H9 (cell line): ENCODE measurements at regions not wholly inside any gene's neighbourhood (a gene's known extent, or its start where the extent isn't known, plus 50 kb on each side); places are given as distances from the start of the nearest gene placed in this dataset.

ENCODE experiments used
- DNase-seq: peaks from one replicate; pipeline ENCODE4 v3.0.0-alpha.2; 2017
- H2AFZ ChIP-seq: one replicate; pipeline ENCODE4 v1.6.1; 2013; ENCODE audit warnings: mild to moderate bottlenecking, low read length, control low read depth, moderate library complexity
- H2AK5ac ChIP-seq: 2 replicates; pipeline ENCODE4 v1.6.1; 2013; ENCODE audit warnings: low read length, control low read depth, mixed read lengths; ENCODE audit not compliant: insufficient read length
- H2BK120ac ChIP-seq: one replicate; pipeline ENCODE4 v1.6.1; 2013; ENCODE audit warnings: low read depth, mild to moderate bottlenecking, low read length, control low read depth, inconsistent platforms; ENCODE audit not compliant: poor library complexity, severe bottlenecking
- H2BK12ac ChIP-seq: 2 replicates; pipeline ENCODE4 v1.6.1; 2013; ENCODE audit warnings: low read length, control low read depth, mixed read lengths, low read depth; ENCODE audit not compliant: insufficient read length
- H2BK15ac ChIP-seq: 2 replicates; pipeline ENCODE4 v1.6.1; 2013; ENCODE audit warnings: low read depth, low read length, control low read depth
- H2BK20ac ChIP-seq: one replicate; pipeline ENCODE4 v1.6.1; 2013; ENCODE audit warnings: low read depth, mild to moderate bottlenecking, low read length, control low read depth, inconsistent platforms; ENCODE audit not compliant: poor library complexity, severe bottlenecking
- H2BK5ac ChIP-seq: 2 replicates; pipeline ENCODE4 v1.6.1; 2013; ENCODE audit warnings: low read length, control low read depth, mixed read lengths; ENCODE audit not compliant: insufficient read length
- H3K14ac ChIP-seq: 2 replicates; pipeline ENCODE4 v1.6.1; 2013; ENCODE audit warnings: low read length, control low read depth; ENCODE audit not compliant: insufficient read depth
- H3K18ac ChIP-seq: 2 replicates; pipeline ENCODE4 v1.6.1; 2013; ENCODE audit warnings: low read depth, mild to moderate bottlenecking, mixed read lengths, low read length, control low read depth; ENCODE audit not compliant: insufficient read length
- H3K23ac ChIP-seq: 2 replicates; pipeline ENCODE4 v1.6.1; 2013; ENCODE audit warnings: low read length, control low read depth, mixed read lengths, low read depth; ENCODE audit not compliant: insufficient read length
- H3K23me2 ChIP-seq: 2 replicates; pipeline ENCODE4 v1.6.1; 2013; ENCODE audit warnings: low read depth, mild to moderate bottlenecking, mixed read lengths, low read length, control low read depth; ENCODE audit not compliant: insufficient read length, poor library complexity, severe bottlenecking
- H3K27ac ChIP-seq: 2 replicates; pipeline ENCODE4 v1.5.1; 2013; ENCODE audit warnings: low read length, control low read depth, mixed read lengths, low read depth; ENCODE audit not compliant: insufficient read length
- H3K27me3 ChIP-seq: 2 replicates; pipeline ENCODE4 v1.6.1; 2013; ENCODE audit warnings: low read length, control low read depth, inconsistent platforms; ENCODE audit not compliant: insufficient read depth
- H3K4ac ChIP-seq: 2 replicates; pipeline ENCODE4 v1.6.1; 2013; ENCODE audit warnings: low read depth, mild to moderate bottlenecking, control low read depth, inconsistent platforms, low read length, moderate library complexity
- H3K4me1 ChIP-seq: 2 replicates; pipeline ENCODE4 v1.6.1; 2013; ENCODE audit warnings: low read length, control low read depth, inconsistent platforms; ENCODE audit not compliant: insufficient read depth
- H3K4me2 ChIP-seq: 2 replicates; pipeline ENCODE4 v1.6.1; 2013; ENCODE audit warnings: low read length, control low read depth, mixed read lengths; ENCODE audit not compliant: insufficient read length, insufficient read depth
- H3K56ac ChIP-seq: 2 replicates; pipeline ENCODE4 v1.6.1; 2013; ENCODE audit warnings: low read depth, mild to moderate bottlenecking, mixed read lengths, low read length, control low read depth; ENCODE audit not compliant: insufficient read length
- H3K79me1 ChIP-seq: 2 replicates; pipeline ENCODE4 v1.6.1; 2013; ENCODE audit warnings: low read depth, mild to moderate bottlenecking, moderate library complexity, low read length, control low read depth, inconsistent platforms; ENCODE audit not compliant: insufficient read depth, poor library complexity, severe bottlenecking
- H3K79me2 ChIP-seq: 2 replicates; pipeline ENCODE4 v1.6.1; 2013; ENCODE audit warnings: low read length, control low read depth, inconsistent platforms; ENCODE audit not compliant: insufficient read depth
- H3K9ac ChIP-seq: 2 replicates; pipeline ENCODE4 v1.6.1; 2013; ENCODE audit warnings: low read length, control low read depth, mixed read lengths; ENCODE audit not compliant: insufficient read length; ENCODE audit errors: extremely low read depth
- H3K9me3 ChIP-seq: one replicate; pipeline ENCODE4 v1.6.1; 2013; ENCODE audit warnings: low read depth, low read length, inconsistent platforms; ENCODE audit not compliant: control insufficient read depth
- H3T11ph ChIP-seq: one replicate; pipeline ENCODE4 v1.6.1; 2013; ENCODE audit warnings: mild to moderate bottlenecking, low read length, control low read depth, inconsistent platforms
- H4K20me1 ChIP-seq: one replicate; pipeline ENCODE4 v1.6.1; 2013; ENCODE audit not compliant: control insufficient read depth, insufficient read length, insufficient read depth
- H4K5ac ChIP-seq: 2 replicates; pipeline ENCODE4 v1.6.1; 2013; ENCODE audit warnings: low read depth, mild to moderate bottlenecking, mixed read lengths, low read length, control low read depth; ENCODE audit not compliant: insufficient read length
- H4K8ac ChIP-seq: replicated peaks from 2 replicates; pipeline ENCODE4 v1.6.1; 2013; ENCODE audit warnings: low read length, control low read depth, mixed read lengths, low read depth; ENCODE audit not compliant: insufficient read length
- H4K91ac ChIP-seq: 2 replicates; pipeline ENCODE4 v1.6.1; 2013; ENCODE audit warnings: low read depth, mild to moderate bottlenecking, moderate library complexity, mixed read lengths, low read length, control low read depth; ENCODE audit not compliant: insufficient read length
- H3K27ac Mint-ChIP-seq, 3 experiments: 2 replicates in 2 of 3; 3 replicates in 1 of 3; pipeline ENCODE4 v1.8.0; 2020 to 2021; ENCODE audit warnings: mixed read lengths in 3 of 3, mild to moderate bottlenecking in 1 of 3, moderate library complexity in 1 of 3
- H3K27me3 Mint-ChIP-seq: 2 replicates; pipeline ENCODE4 v1.8.0; 2021; ENCODE audit warnings: low read depth, mild to moderate bottlenecking, moderate library complexity, mixed read lengths
- H3K36me3 Mint-ChIP-seq, 3 experiments: 2 replicates in 2 of 3; 3 replicates in 1 of 3; pipeline ENCODE4 v1.8.0; 2020 to 2021; ENCODE audit warnings: low read depth in 3 of 3, mixed read lengths in 3 of 3; ENCODE audit not compliant: insufficient read depth in 1 of 3
- H3K4me1 Mint-ChIP-seq, 2 experiments: 2 replicates each; pipeline ENCODE4 v1.8.0; 2020; ENCODE audit warnings: mixed read lengths in 2 of 2
- H3K4me3 Mint-ChIP-seq, 2 experiments: 2 replicates in 1 of 2; 3 replicates in 1 of 2; pipeline ENCODE4 v1.8.0; 2020 to 2021; ENCODE audit warnings: mild to moderate bottlenecking in 2 of 2, mixed read lengths in 2 of 2, moderate library complexity in 1 of 2
- H3K9me3 Mint-ChIP-seq, 2 experiments: 2 replicates in 1 of 2; 3 replicates in 1 of 2; pipeline ENCODE4 v1.8.0; 2020; ENCODE audit warnings: mild to moderate bottlenecking in 2 of 2, mixed read lengths in 2 of 2, moderate library complexity in 1 of 2
- CTCF ChIP-seq: fragments of 200-600 bp; sonication (generic); conservative IDR thresholded peaks from 3 replicates; pipeline ENCODE4 v1.8.0; 2021; ENCODE audit warnings: antibody characterized with exemption, mild to moderate bottlenecking
- WGBS: extraction: QIAGEN DNeasy Blood & Tissue Kit; methylation state at CpG from one replicate; pipeline ENCODE4 v1.1.7; 2013; ENCODE audit warnings: missing lambda C conversion rate, low lambda C conversion rate, mixed read lengths; ENCODE audit not compliant: insufficient read length; ENCODE audit errors: extremely low coverage; 5-methylcytosine and 5-hydroxymethylcytosine counted together

GRCh38 chr15:50854601-50855490 is 53.6 kb upstream of the AP4E1 start:
- no peak overlapping the region for H2BK12ac ChIP-seq
- H4K91ac ChIP-seq: no peak overlapping the region
- no peaks in the 10 kb centered on the region for H3K23me2 ChIP-seq
- H3K4me1 ChIP-seq: no peaks in the 10 kb centered on the region
- no peak overlapping the region for H4K5ac ChIP-seq
- H2BK20ac ChIP-seq: no peak overlapping the region
- H4K20me1 ChIP-seq: no peaks in the 10 kb centered on the region
- no peaks in the 10 kb centered on the region for H3K79me2 ChIP-seq
- H3T11ph ChIP-seq: no peak overlapping the region
- Mint-ChIP-seq H3K27me3 (no peaks in the 10 kb centered on the region; the same call in 1 of the 2 replicates), H3K9me3 (no peaks in the 10 kb centered on the region), H3K36me3 (no peaks in the 10 kb centered on the region), H3K27ac (no peak overlapping the region), H3K4me1 (peaks cover 6 to 9% of the 10 kb centered on the region in 2 experiments; a peak in 3 of 4 replicates), H3K4me3 (no peak overlapping the region)
- no peak overlapping the region for H3K18ac ChIP-seq
- H2AFZ ChIP-seq: no peak overlapping the region
- no peak overlapping the region for H4K8ac ChIP-seq
- H3K56ac ChIP-seq: no peak overlapping the region
- H3K27ac ChIP-seq: no peak overlapping the region
- H3K14ac ChIP-seq: no peak overlapping the region
- H3K23ac ChIP-seq: no peak overlapping the region
- no peak overlapping the region for H2BK15ac ChIP-seq
- DNase-seq: no peak
- H2AK5ac ChIP-seq: no peak overlapping the region
- no peak overlapping the region for H2BK5ac ChIP-seq
- no peak overlapping the region for H2BK120ac ChIP-seq
- no CpG with 5 or more reads among the region's 4 CpGs for WGBS
- no peak overlapping the region for H3K4me2 ChIP-seq
- H3K9ac ChIP-seq: no peak overlapping the region
- no peak for TF ChIP-seq CTCF
- H3K4ac ChIP-seq: no peak overlapping the region
- no peaks in the 10 kb centered on the region for H3K9me3 ChIP-seq
- no peaks in the 10 kb centered on the region for H3K27me3 ChIP-seq
- no peaks in the 10 kb centered on the region for H3K79me1 ChIP-seq
